OCI-LY1 (cell line): ENCODE measurements at regions not wholly inside any gene's neighbourhood (a gene's known extent, or its start where the extent isn't known, plus 50 kb on each side); places are given as distances from the start of the nearest gene placed in this dataset.

ENCODE experiments used
- H2AFZ ChIP-seq: fragments of 200-600 bp; sonication (generic), shearing (Covaris generic); 2 replicates; pipeline ENCODE4 v1.6.0; 2014; ENCODE audit warnings: antibody characterized with exemption, mild to moderate bottlenecking, low read length
- H3F3A ChIP-seq: fragments of 200-600 bp; sonication (generic), shearing (Covaris generic); 2 replicates; pipeline ENCODE4 v1.6.0; 2014; ENCODE audit warnings: mild to moderate bottlenecking, antibody characterized with exemption, low read length, moderate library complexity; ENCODE audit not compliant: insufficient read depth
- H3K27ac ChIP-seq: fragments of 200-600 bp; sonication (generic); 2 replicates; pipeline ENCODE4 v1.5.1; 2014; ENCODE audit warnings: low read length, mixed run types, mild to moderate bottlenecking, low read depth; ENCODE audit not compliant: poor library complexity, severe bottlenecking
- H3K27me3 ChIP-seq: fragments of 200-600 bp; sonication (generic); 2 replicates; pipeline ENCODE4 v1.6.0; 2014; ENCODE audit warnings: antibody characterized with exemption, mild to moderate bottlenecking, low read length, moderate library complexity; ENCODE audit not compliant: insufficient read depth
- H3K36me3 ChIP-seq: fragments of 200-600 bp; sonication (generic); 2 replicates; pipeline ENCODE4 v1.6.1; 2014; ENCODE audit warnings: mild to moderate bottlenecking, antibody characterized with exemption, low read length, moderate library complexity, mixed read lengths; ENCODE audit not compliant: insufficient read depth
- H3K4me1 ChIP-seq: fragments of 200-600 bp; sonication (generic); 2 replicates; pipeline ENCODE4 v1.5.1; 2014; ENCODE audit warnings: mild to moderate bottlenecking, low read length, moderate library complexity; ENCODE audit not compliant: insufficient read depth, severe bottlenecking
- H3K4me2 ChIP-seq: fragments of 200-600 bp; sonication (generic), shearing (Covaris generic); 2 replicates; pipeline ENCODE4 v1.6.1; 2014; ENCODE audit warnings: low read length
- H3K4me3 ChIP-seq: fragments of 200-600 bp; sonication (generic); 2 replicates; pipeline ENCODE4 v1.5.1; 2014; ENCODE audit warnings: low read length, low read depth, mild to moderate bottlenecking, mixed read lengths; ENCODE audit not compliant: poor library complexity, severe bottlenecking
- H3K79me2 ChIP-seq: fragments of 200-600 bp; shearing (Covaris generic); 2 replicates; pipeline ENCODE4 v1.6.1; 2016; ENCODE audit warnings: mixed run types, low read length, mixed read lengths; ENCODE audit not compliant: insufficient read depth
- H3K9ac ChIP-seq: fragments of 200-600 bp; sonication (generic), shearing (Covaris generic); 2 replicates; pipeline ENCODE4 v1.6.1; 2014; ENCODE audit warnings: mild to moderate bottlenecking, low read length, mixed read lengths
- H3K9me2 ChIP-seq: fragments of 200-600 bp; sonication (generic), shearing (Covaris generic); 2 replicates; pipeline ENCODE4 v1.6.1; 2014; ENCODE audit warnings: low read depth, mild to moderate bottlenecking, low read length, mixed read lengths
- H3K9me3 ChIP-seq: fragments of 200-600 bp; shearing (Covaris generic); 2 replicates; pipeline ENCODE4 v1.6.1; 2014; ENCODE audit warnings: low read length, mixed read lengths
- H4K20me1 ChIP-seq: fragments of 200-600 bp; sonication (generic), shearing (Covaris generic); 2 replicates; pipeline ENCODE4 v1.6.0; 2016; ENCODE audit warnings: mild to moderate bottlenecking, low read length; ENCODE audit not compliant: insufficient read depth
- CTCF ChIP-seq: fragments of 200-600 bp; sonication (generic), shearing (Covaris generic); IDR thresholded peaks from 2 replicates; pipeline ENCODE4 v1.5.1; 2017; ENCODE audit warnings: mild to moderate bottlenecking, antibody characterized with exemption, low read length, moderate library complexity, mixed read lengths
- EZH2 ChIP-seq: fragments of 200-600 bp; sonication (generic), shearing (Covaris generic); IDR thresholded peaks from 2 replicates; pipeline ENCODE4 v1.8.0; 2017; ENCODE audit warnings: borderline replicate concordance, mixed run types, mild to moderate bottlenecking, antibody characterized with exemption, low read length, moderate library complexity, mixed read lengths

GRCh38 chr3:194075088-194075615, 60.8 kb upstream of the HES1 start:
- Histone ChIP-seq H2AFZ (no peak overlapping the region), H3K36me3 (no peaks in the 10 kb centered on the region), H3K4me2 (no peak overlapping the region), H3K9me3 (no peaks in the 10 kb centered on the region), H3K9ac (no peak overlapping the region), H3K9me2 (no peaks in the 10 kb centered on the region), H3K27me3 (peaks cover 8% of the 10 kb centered on the region; the same call in 1 of the 2 replicates), H3K4me3 (no peak overlapping the region), H3K79me2 (no peaks in the 10 kb centered on the region), H3K4me1 (peaks cover 10% of the 10 kb centered on the region), H3K27ac (no peak overlapping the region), H3F3A (no peaks in the 10 kb centered on the region), H4K20me1 (no peaks in the 10 kb centered on the region)
- no peak for TF ChIP-seq CTCF
- no peak for TF ChIP-seq EZH2

GRCh38 chr3:194075802-194076460, 60.0 kb upstream of the HES1 start:
- H3K4me3 ChIP-seq: no peak overlapping the region
- TF ChIP-seq EZH2: no peak
- no peak overlapping the region for H2AFZ ChIP-seq
- no peak overlapping the region for H3K27ac ChIP-seq
- no peak overlapping the region for H3K4me2 ChIP-seq
- H4K20me1 ChIP-seq: no peaks in the 10 kb centered on the region
- H3K4me1 ChIP-seq: peaks cover 3% of the 10 kb centered on the region
- H3K9me3 ChIP-seq: no peaks in the 10 kb centered on the region
- H3K36me3 ChIP-seq: no peaks in the 10 kb centered on the region
- no peaks in the 10 kb centered on the region for H3K9me2 ChIP-seq
- no peak overlapping the region for H3K9ac ChIP-seq
- H3K79me2 ChIP-seq: no peaks in the 10 kb centered on the region
- no peaks in the 10 kb centered on the region for H3F3A ChIP-seq
- H3K27me3 ChIP-seq: 0 out of 2 replicates have a peak, but pooled peaks cover 3% of the 10 kb centered on the region

DNA sequence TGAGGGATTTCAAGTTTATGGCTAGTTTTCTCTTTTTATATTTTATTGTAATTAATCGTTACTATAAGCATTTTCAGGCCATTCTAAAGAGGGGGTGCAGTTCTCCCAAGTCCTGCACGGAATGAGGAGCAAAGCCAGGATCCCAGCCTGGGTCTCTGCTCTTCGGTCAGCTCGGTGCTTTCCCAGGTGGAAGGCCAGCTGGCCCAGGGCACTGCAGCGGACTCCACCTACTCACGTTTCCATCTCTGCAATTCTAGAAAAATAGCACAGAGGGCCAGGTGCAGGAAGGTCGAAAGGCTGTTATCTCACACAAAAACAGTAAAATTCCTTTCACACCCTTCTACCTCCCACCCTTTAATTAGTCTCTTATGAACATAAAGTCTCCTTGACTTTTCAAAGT, 59.5 kb upstream of the HES1 start:
- Histone ChIP-seq H3K36me3 (no peaks in the 10 kb centered on the region), H3K9me3 (no peaks in the 10 kb centered on the region), H3K27me3 (no peaks in the 10 kb centered on the region), H3K27ac (no peak overlapping the region), H3K9ac (no peak overlapping the region), H3K79me2 (no peaks in the 10 kb centered on the region), H2AFZ (no peak overlapping the region), H3K4me1 (no peaks in the 10 kb centered on the region), H4K20me1 (no peaks in the 10 kb centered on the region), H3K4me3 (no peak overlapping the region), H3K4me2 (no peak overlapping the region), H3F3A (no peaks in the 10 kb centered on the region), H3K9me2 (no peaks in the 10 kb centered on the region)
- TF ChIP-seq EZH2 (no peak), CTCF (no peak)

GRCh38 chr3:194077602-194078001, 58.3 kb upstream of the HES1 start:
- Histone ChIP-seq H3K9me3 (no peaks in the 10 kb centered on the region), H3K9me2 (no peaks in the 10 kb centered on the region), H3K79me2 (no peaks in the 10 kb centered on the region), H3K4me1 (no peaks in the 10 kb centered on the region), H3K9ac (no peak overlapping the region), H4K20me1 (no peaks in the 10 kb centered on the region), H3K4me2 (no peak overlapping the region), H3K36me3 (no peaks in the 10 kb centered on the region), H2AFZ (no peak overlapping the region), H3K4me3 (no peak overlapping the region), H3K27me3 (no peaks in the 10 kb centered on the region), H3F3A (no peaks in the 10 kb centered on the region), H3K27ac (no peak overlapping the region)
- TF ChIP-seq EZH2 (no peak), CTCF (no peak)
